Kidney (tissue), 13 donors: ENCODE measurements at regions not wholly inside any gene's neighbourhood (a gene's known extent, or its start where the extent isn't known, plus 50 kb on each side); places are given as distances from the start of the nearest gene placed in this dataset.
A peak's percentile ranks its signal among the peaks of the same experiment; 100 is the strongest.

ENCODE experiments used
- DNase-seq, 5 donors: peaks; one replicate each; pipeline ENCODE4 v3.0.0-alpha.2; 2013 to 2020
- FAIRE-seq: peaks from 2 replicates; lab custom pipeline; 2012; peaks lifted over from hg19 to GRCh38; lab: Jason Lieb, UNC
- H3K27ac ChIP-seq, 2 donors: one replicate each; pipeline ENCODE4 v1.7.0; 2013; ENCODE audit warnings: low read depth in 2 of 2, low read length in 2 of 2, inconsistent platforms in 1 of 2
- H3K27me3 ChIP-seq: one replicate; pipeline ENCODE4 v1.7.1; 2013; ENCODE audit warnings: low read length, inconsistent platforms; ENCODE audit not compliant: control insufficient read depth, insufficient read depth
- H3K36me3 ChIP-seq, 3 donors: one replicate each; pipeline versions ENCODE4 v1.7.0 to v1.7.1; 2013; ENCODE audit warnings: low read length in 3 of 3, control low read depth in 1 of 3, inconsistent platforms in 1 of 3; ENCODE audit not compliant: insufficient read depth in 3 of 3, control insufficient read depth in 2 of 3
- H3K4me1 ChIP-seq, 3 donors: one replicate each; pipeline versions ENCODE4 v1.7.0 to v1.7.1; 2013; ENCODE audit warnings: low read length in 3 of 3, inconsistent platforms in 1 of 3, low read depth in 1 of 3; ENCODE audit not compliant: control insufficient read depth in 2 of 3, insufficient read depth in 2 of 3
- H3K4me3 ChIP-seq, 3 donors: one replicate each; pipeline versions ENCODE4 v1.7.0 to v1.8.1; 2013; ENCODE audit warnings: low read length in 3 of 3, control low read depth in 1 of 3, inconsistent platforms in 1 of 3
- H3K9ac ChIP-seq, 3 donors: one replicate each; pipeline versions ENCODE4 v1.7.0 to v1.7.1; 2013; ENCODE audit warnings: low read length in 3 of 3, control low read depth in 1 of 3, inconsistent platforms in 1 of 3
- H3K9me3 ChIP-seq, 3 donors: one replicate each; pipeline versions ENCODE4 v1.7.0 to v1.7.1; 2013; ENCODE audit warnings: low read length in 3 of 3, control low read depth in 1 of 3, inconsistent platforms in 1 of 3; ENCODE audit not compliant: control insufficient read depth in 2 of 3, insufficient read depth in 1 of 3
- CTCF ChIP-seq: IDR thresholded peaks from 3 replicates; pipeline ENCODE4 v1.5.1; 2012; ENCODE audit warnings: mild to moderate bottlenecking, moderate library complexity, borderline replicate concordance; ENCODE audit not compliant: insufficient read depth; ENCODE audit errors: extremely low read depth
- intact Hi-C: fragments of 100-400 bp; cut with DNase I; formaldehyde crosslinking; loops from one replicate; pipeline ENCODE4 v1.11.1; 2022
- donor health status: control.
- donor health status: control.
- donor health status: control.
- donor health status: control.
- donor health status: control.
- donor health status: DM: yes; HTN: yes; CAD: no.
- donor health status: Normal renal cell carcinoma (clear cell type).

GRCh38 chr5:158487664-158488063 lies 612.1 kb downstream of the EBF1 start:
- FAIRE-seq (no peak), DNase-seq (no peak)
- Histone ChIP-seq H3K9me3 (no peaks in the 10 kb centered on the region), H3K9ac (no peak overlapping the region), H3K36me3 (no peaks in the 10 kb centered on the region), H3K27me3 (no peaks in the 10 kb centered on the region), H3K27ac (no peak overlapping the region), H3K4me3 (no peak overlapping the region), H3K4me1 (peaks cover 1 to 13% (median 8%) of the 10 kb centered on the region in 3 donors)
- intact Hi-C loops = no loop called here
- TF ChIP-seq CTCF = no peak

GRCh38 chr5:158487156-158487555 lies 612.6 kb downstream of the EBF1 start:
- Histone ChIP-seq H3K9ac (no peak overlapping the region), H3K4me3 (no peak overlapping the region), H3K4me1 (peaks cover 0 to 13% (median 8%) of the 10 kb centered on the region in 3 donors), H3K27me3 (no peaks in the 10 kb centered on the region), H3K27ac (no peak overlapping the region), H3K9me3 (no peaks in the 10 kb centered on the region), H3K36me3 (no peaks in the 10 kb centered on the region)
- no peak for DNase-seq
- no peak for FAIRE-seq
- intact Hi-C loops = no loop called here
- TF ChIP-seq CTCF = no peak

GRCh38 chr5:158486566-158486965 lies 613.1 kb downstream of the EBF1 start:
- DNase-seq (no peak), FAIRE-seq (no peak)
- no peak for TF ChIP-seq CTCF
- Histone ChIP-seq H3K36me3 (no peaks in the 10 kb centered on the region), H3K9ac (no peak overlapping the region), H3K4me3 (no peak overlapping the region), H3K4me1 (peaks cover 0 to 13% (median 8%) of the 10 kb centered on the region in 3 donors), H3K27me3 (no peaks in the 10 kb centered on the region), H3K9me3 (no peaks in the 10 kb centered on the region), H3K27ac (no peak overlapping the region)
- intact Hi-C loops = no loop called here

GRCh38 chr5:158485604-158486081 lies 614.1 kb downstream of the EBF1 start:
- no peak overlapping the region for H3K9ac ChIP-seq
- no peak for TF ChIP-seq CTCF
- H3K36me3 ChIP-seq = no peaks in the 10 kb centered on the region
- DNase-seq (peak in 4 of 5 donors; percentile 30 to 67 (median 48)), FAIRE-seq (no peak)
- no peaks in the 10 kb centered on the region for H3K9me3 ChIP-seq
- H3K4me3 ChIP-seq = no peak overlapping the region
- H3K27me3 ChIP-seq = no peaks in the 10 kb centered on the region
- no peak overlapping the region for H3K27ac ChIP-seq
- intact Hi-C loops = no loop called here
- peaks cover 0 to 13% (median 8%) of the 10 kb centered on the region in 3 donors for H3K4me1 ChIP-seq
